GM18907 (cell line): ENCODE measurements at regions not wholly inside any gene's neighbourhood (a gene's known extent, or its start where the extent isn't known, plus 50 kb on each side); places are given as distances from the start of the nearest gene placed in this dataset.

Experiments used
- ATAC-seq: cut with Tn5 transposase; IDR thresholded peaks from one replicate; pipeline ENCODE4 v1.9.1; 2021; ENCODE audit warnings: mild to moderate bottlenecking, moderate library complexity; ENCODE audit not compliant: unreplicated experiment

DNA sequence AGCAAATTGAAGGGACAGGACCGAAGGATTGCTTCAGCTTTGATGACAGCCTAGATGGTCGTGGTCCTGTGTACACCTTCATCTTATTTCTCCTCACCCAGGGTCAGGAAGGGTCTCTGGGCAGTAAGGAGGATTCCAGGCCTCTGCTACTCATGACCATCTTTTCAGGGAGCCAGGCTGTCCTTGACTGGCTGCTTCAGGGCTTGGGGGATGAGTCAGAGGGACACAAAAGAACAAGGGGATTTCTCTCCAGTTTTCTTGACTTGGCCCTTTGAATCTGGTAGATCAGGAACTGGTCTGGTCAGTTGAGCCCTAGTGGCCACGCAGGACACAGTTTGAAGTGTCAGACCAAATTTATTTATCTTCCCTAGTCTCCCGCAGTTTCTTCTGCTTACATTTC lies 402.1 kb upstream of the CHD6 start:
- ATAC-seq = no peak

DNA sequence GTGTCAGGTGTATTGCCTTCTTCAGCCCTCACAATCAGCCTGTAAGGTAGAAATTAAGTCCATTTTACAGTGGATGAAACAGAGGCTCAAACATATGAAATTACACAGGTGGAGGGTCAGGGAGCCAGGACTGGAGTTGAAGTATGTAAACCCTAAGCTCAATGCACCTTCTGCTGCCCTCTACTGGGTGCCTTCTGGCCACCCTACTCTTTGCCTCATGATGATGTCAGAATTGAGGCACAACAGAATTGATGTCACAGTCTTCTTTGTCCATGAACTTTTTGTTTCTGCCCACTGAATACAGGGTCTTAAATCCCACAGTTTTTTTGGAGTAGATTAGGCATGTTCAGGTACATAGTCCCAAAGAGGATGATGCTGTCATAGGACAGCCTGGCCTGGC lies 400.8 kb upstream of the CHD6 start:
- no peak for ATAC-seq

DNA sequence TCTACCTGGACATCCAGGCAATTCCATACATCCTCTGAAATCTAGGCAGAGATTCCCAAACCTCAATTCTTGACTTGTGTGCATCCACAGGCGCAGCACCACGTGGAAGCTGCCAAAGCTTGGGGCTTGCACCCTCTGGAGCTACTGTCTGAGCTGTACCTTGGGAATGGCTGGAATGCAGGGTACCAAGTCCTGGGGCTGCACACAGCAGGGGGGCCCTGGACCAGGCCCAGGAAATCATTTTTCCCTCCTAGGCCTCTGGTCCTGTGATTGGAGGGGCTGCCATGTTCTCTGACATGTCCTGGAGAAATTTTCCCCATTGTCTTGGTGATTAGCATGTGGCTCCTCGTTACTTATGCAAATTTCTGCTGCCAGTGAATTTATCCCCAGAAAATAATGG lies 391.9 kb upstream of the CHD6 start:
- no peak for ATAC-seq

DNA sequence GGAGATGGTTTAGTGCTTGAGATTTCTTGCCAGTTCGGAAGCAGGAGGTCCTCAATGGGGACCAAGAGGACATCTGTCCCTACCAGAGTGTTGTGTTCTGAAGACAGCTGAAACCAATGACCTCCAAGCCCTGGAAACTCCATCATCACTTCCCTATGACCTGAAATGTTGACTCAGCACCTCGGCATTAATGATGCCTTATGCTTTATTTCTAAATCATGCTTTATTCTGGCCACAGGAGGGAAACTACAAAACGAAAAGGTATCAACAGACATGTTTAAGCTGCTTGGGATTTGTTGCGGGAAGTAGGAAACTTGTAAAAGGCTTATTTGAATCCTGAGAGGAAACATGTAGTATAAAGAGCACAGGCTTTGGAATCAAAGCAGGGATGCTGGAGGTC lies 389.1 kb upstream of the CHD6 start:
- ATAC-seq = no peak

DNA sequence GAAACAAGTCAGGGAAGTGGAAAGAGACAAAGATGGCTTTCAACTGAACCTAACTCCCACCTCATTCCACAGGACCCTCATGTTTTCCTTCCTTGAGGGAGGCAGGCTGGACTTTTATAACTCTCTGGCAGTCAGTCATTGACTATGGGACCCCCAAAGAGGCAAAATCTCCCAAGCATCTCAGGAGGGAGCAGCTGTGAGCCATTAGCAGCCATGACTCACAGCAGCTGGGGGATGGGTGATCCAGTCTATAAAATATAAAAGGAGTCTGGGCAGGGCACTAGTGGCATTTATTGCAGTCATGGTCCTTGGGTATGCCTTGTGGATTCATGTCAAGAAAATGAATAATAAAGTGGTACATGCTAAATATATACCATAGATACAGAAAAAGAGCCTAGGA lies 387.0 kb upstream of the CHD6 start:
- ATAC-seq = no peak

DNA sequence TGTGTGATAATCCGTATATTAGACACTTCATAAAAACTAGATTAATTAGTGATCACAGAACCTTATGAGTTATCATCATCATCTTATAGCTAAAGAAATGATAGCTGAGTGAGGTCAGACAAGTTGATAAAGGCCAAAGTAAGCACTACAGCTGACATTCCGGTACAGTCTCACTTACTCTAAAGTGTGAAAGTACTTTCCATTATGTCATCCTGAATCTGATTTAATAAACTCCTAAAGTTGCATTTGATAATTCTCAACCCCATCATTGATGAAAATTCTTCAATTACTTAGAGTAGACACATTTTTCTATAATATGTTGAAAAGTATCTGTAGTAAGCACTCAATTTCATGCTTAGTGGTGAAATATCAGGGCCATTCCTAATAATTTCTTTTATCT lies 385.2 kb upstream of the CHD6 start:
- ATAC-seq = no peak

DNA sequence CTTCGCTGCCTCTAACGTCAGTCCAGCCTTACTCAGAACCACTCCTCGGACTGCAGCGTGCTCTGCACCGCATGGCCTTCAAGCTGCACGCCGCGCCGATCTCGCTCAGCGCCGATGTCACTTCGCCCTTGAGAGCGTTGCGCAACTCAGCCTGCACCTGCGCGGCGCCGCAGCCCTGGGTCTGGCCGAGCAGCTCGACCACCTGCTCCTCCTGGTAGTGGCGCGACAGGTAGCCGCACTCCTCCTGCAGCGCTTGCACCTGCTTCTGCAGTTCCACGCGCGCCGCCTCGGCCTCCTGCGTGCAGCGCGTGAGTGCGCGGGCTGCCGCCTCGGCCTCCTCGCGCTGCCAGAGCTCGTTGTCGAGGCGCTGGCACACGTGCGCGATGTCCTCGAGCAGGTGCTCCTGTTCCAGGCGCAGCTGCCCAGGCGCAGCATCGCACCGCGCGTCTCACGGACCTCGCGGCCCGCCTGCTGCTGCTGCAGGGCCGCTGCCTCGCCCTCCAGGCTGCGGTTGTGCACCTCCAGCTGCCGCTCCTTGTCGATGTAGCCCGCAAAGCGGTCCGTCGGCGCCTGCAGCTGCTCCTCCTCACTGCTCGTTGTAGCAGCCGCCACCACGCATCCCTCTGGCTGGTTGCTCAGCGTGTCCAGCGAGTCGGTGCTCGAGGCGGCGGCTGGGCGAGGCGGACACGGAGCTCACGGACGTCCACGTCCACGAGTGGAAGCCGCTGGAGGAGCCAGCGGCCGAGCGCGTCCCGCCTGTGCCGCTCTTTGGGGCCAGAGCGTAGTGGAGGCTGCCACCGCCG lies 380.6 kb upstream of the CHD6 start:
- no peak for ATAC-seq

DNA sequence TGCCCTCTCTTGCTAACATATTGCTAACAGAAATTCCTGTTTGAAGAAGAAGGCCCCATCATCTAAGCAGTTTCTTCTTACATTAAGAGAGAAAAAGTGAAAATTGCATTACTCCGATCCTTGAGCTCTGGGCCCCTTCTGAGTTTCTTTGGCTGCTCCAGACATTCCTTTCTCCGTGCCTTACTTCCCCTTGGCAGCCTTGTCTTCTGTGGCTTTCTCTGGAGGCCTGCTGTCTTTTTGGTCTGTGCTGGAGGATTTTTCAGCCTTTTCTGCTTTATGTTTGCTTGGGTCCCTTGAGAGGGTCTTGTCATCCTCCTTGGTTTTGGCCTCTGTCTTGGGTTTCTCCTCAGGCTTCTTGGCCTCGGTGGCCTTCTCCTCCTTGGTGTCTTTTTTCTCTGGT lies 378.8 kb upstream of the CHD6 start:
- no peak for ATAC-seq

DNA sequence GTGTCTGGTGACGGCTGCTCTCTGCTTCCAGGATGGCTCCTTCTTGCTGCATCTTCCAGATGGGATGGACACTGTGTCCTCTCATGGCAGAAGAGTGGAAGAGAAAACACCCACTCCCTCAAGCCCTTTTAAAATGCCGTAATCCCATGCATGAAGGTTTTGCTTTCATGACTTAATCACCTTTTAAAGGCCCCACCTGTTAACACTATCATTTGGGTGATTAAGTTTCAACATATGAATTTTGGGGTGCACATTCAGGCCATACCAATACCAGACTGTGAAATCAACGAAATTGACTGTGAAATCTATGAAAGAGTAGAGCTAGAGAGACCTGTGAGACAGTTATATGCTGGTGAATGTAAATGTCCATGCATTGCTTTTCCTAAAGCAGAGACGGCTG lies 374.3 kb upstream of the CHD6 start:
- ATAC-seq = no peak

DNA sequence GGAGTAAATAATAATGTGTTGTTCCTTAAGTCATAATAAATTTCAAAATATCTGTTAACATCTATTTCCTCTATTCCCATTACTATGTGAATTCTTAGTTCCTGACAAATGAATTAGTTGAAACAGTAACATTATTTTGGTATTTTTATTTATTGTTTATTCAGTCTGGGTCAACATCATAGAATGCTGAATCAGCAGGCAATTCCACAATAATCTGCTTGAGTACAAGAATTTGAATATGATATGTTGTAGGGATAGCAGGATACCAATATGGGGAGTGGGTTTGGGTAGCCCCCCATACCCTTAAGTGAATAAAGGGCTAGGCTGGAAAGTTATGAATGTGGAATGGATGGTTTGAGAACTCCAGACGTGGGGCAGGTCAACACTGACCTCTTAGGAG lies 373.2 kb upstream of the CHD6 start:
- no peak for ATAC-seq

DNA sequence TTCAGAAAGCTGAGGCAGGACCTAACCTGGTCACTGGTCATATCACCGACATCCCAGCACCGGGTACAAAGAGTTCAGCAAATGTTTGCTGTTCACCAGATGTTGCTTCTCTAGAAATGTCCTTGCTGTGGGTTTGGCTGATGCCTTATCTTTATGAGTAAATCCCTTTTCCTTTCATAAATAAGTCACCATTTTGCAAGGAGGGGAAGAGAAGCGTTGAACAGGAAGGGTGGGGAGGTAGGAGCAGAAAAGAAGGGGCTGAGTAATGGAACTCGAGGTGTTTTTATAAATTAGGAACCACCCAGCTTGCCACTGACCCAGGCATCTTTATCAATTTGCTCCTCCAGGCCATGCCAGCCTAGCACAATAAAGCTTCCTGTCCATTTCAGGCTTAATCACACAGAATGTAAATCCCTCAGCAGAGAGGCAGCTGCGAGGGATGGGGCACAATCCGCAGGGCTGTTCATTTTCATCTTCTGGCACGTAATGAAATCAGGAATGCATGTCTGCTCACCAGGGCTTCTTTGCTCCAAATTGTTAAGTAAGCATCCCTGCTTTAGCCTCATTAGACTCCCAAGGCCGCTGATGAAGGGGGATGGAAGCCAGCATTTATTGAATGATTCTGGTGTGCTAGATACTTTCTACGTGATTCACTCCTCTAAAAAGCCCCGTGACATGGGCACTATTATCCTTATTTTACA lies 371.9 kb upstream of the CHD6 start:
- no peak for ATAC-seq

DNA sequence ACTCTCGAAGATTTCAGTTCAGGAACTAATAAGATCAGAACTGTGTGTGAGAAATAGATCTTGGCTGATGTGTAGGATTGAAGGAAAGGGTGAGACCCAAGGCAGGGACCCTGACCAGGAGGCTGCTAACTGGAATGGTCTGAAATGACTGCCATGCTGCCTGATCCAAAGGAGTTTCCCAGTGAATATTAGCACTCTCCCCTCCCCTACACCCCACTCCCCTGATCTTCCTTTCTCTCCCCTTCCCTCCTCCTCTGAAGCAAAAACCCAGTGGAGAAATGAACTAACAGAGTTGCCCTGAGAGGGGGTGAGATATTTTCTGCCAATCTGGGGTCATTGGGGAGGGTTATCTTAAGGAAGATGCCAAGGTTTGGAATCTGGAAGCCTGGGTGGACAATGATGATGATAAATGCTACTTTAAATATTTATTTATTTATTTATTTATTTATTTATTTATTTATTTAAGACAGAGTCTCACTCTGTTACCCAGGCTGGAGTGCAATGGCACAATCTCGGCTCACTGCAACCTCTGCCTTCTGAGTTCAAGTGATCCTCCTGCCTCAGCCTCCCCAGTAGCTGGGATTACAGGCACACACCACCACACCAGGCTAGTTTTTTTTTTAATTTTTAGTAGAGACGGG lies 371.0 kb upstream of the CHD6 start:
- no peak for ATAC-seq

DNA sequence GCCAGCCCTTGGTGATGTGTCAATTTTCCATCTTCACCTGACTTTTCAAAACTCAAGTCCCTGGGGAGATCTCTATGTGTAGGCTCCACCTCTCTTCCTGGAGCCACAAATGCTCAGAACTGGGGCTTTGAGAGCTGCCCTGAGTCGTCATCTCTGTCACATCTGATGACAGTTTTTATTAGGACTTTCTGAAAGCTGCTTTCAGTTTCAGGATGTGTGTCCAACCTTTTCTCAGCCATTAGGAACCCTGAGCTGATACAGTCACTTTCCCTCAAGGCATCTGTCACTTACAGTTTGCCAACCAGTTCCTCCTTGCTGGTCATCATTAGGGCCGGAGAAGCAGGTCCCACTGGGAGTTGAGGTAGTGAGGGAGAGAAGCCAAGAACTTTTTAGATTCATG lies 365.9 kb upstream of the CHD6 start:
- ATAC-seq = no peak

DNA sequence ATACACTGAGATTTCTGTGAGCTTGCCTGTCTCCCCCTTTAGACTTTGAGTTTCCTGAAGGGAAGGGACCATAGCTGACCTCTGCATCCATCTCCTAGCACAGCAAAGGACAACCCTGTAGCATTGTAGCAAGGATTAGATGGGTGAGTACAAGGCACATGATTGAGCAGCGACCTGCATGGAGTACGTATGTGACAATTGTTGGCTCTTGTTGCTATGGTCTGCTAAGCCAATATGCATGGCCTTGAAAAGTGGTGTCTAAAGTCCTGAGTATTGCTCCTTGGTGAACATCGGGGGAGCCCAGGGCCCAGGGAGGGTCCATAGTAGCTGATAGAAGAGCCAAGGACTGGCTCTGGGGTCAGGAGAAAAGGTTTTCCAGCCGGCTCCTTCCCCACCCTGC lies 365.0 kb upstream of the CHD6 start:
- no peak for ATAC-seq

DNA sequence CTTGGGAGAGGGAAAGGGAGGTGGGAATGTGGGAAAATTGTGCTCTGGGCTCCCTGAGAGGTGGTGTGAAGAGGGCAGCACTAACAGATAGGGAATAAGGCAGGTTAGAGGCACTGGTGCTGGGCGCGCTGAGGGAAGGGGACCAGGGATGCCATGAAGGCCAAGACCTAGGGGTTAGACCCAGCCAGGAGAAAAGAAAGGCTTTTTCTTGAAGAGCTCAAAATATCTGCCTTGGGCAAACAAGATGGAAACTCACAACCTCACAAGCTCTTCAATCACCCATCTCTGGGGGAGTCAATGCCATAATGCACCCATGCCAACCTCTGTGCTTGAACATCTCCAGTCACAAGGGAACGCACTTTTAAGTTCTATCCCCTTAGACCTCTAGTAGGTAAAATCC lies 363.6 kb upstream of the CHD6 start:
- no peak for ATAC-seq

DNA sequence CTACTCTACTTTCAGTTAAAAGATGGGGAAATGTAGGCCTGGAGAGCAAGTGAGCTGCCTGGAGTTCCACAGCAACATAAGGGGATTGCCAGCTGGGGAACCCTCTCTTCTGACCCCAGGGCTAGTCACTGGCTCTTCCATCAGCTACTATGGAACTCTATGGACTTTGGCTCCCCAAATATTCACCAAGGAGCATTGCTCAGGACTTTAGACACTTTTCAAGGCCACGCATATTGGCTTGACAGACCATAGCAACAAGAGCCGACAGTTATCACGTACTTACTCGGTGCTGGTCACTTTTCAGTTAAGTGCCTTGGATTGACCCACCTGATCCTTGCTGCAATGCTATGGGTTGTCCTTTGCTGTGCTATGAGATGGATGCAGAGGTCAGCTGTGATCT lies 360.7 kb upstream of the CHD6 start:
- ATAC-seq = no peak

DNA sequence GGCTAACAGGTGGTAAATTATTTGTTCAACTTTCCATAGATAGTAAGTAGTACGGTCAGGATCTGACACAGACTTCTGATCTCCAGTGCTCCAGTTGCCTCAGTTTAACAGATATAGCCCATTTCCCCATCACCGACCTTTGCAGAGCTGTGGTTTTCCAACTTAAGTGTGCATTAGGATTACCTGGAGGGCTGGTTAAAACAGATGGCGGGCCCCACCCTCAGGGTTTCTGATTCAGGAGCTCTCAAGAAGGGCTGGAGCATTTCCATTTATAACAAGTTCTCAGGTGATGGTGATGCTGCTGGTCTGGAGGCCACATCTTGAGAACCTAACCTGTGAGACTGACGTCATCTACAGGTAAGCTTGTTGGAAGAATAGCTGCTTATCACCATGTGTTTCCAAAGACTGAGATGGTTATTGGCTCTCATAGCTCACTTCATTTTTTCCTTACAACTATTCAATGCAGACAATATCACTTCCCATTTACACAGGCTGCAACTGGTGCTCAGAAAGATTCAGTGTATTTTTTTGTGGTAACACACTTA lies 360.1 kb upstream of the CHD6 start:
- no peak for ATAC-seq

DNA sequence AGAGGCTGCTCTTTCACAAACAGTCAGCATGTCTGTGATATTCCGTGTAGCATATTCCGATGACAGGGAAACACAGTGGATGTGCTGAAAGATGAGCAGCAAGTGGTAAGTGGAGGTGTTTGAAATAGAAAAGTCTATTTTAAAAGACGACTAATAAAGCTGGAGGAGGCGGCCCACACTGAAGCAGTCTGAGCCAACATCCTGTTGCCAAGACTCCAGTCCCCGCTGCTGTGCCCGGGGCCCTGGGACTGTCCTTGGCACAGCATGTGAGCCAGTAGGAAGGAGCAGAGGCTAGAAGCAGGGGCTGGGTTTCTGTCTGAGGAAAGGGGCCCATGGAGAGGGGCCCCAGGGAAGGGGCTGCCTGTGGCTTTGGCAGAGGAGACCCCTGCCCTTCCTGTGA lies 351.5 kb upstream of the CHD6 start:
- ATAC-seq = no peak

DNA sequence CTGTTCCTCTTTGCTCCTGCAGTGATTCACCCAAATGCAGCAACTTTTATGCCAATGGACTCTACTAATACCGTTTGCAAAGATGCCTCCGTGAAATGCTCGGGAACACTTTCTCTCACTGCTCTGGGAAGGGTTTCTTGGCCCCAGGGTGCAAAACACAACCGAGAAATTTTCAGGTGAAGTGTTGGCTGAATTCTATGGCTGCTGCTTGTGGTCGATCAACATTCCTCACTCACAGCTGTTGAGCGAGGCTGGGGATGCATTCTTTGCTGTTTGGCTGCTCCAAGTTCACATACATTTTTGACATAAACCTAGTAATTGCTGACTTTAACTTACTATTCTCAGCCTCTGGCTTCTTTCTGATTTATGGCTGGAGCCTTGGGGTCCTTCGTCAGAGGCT lies 342.0 kb upstream of the CHD6 start:
- no peak for ATAC-seq

DNA sequence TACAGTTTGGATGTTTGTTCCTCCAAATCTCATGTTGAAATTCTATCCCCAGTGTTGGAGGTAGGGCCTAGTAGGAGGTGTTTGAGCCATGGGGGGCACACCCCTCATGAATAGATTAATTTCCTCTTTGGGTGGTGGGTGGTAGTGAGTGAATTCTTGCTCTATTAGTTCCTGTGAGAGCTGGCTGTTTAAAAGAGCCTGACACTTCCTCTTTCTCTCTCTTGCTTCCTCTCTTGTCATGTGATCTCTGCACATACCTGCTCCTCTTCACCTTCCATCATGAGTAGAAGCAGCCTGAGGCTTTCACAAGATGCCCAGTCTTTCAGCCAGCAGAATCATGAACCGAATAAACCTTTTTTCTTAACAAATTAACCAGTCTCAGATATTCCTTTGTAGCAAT lies 340.2 kb upstream of the CHD6 start:
- ATAC-seq = no peak

DNA sequence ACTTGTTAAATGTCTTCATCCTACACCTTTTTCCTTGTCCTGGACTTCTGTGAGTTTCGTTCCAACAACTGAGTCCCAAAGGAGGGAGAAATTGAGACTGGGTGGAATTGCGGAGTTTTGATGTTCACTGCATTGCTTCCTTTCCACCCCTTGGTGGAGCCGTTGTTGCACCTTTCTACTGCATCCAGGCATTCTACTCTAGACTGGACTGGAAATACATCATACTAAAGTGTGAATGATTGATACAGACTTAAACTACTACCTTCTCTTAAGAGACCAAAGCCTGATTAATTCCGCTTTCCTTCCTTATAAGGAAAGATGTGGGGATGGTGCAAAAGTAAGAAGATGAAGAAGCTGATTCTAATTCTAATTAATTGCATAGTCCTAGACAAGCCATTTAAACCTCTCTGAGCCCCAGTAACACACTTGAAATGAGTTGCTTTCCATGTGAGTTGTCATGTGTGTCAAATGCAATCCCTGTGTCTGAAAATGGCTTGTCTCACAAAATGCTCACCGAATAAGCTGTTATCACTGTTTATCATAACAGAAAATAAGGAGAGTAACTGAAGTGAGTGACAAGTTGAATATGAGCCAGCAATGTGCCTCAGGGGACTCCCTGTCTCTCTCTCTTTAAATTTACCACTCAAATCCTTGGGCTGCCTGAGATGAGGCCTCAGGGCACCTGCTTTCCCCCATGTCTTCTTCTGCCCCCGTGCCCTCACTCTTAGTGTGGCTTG lies 338.3 kb upstream of the CHD6 start:
- ATAC-seq = no peak
